ENCODE measurements at regions not wholly inside any gene's neighbourhood (a gene's known extent, or its start where the extent isn't known, plus 50 kb on each side); places are given as distances from the start of the nearest gene placed in this dataset.

DNA sequence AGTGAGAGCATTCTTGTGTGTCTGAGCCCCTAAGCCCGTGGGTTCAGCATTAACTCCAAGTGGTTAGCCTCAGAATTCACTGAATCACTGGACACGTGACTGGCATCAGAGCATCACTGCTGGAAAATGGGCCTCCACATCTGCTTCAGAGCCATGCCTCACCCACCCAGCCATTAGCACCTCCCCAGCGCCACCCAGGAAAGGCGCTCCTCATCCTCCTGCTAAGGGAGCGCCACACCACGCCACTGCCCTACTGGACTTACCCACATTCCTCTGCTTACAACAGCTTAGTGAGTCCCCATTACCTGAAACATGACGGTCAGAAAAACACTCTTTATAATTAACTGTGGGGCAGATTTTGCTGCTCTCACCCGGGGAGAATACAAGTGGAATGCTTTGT lies 442.6 kb upstream of the MYT1L start:
- TF ChIP-seq, protein P1, sequence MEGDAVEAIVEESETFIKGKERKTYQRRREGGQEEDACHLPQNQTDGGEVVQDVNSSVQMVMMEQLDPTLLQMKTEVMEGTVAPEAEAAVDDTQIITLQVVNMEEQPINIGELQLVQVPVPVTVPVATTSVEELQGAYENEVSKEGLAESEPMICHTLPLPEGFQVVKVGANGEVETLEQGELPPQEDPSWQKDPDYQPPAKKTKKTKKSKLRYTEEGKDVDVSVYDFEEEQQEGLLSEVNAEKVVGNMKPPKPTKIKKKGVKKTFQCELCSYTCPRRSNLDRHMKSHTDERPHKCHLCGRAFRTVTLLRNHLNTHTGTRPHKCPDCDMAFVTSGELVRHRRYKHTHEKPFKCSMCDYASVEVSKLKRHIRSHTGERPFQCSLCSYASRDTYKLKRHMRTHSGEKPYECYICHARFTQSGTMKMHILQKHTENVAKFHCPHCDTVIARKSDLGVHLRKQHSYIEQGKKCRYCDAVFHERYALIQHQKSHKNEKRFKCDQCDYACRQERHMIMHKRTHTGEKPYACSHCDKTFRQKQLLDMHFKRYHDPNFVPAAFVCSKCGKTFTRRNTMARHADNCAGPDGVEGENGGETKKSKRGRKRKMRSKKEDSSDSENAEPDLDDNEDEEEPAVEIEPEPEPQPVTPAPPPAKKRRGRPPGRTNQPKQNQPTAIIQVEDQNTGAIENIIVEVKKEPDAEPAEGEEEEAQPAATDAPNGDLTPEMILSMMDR (IDR thresholded peaks at IDR 0.05): no peak
- TF ChIP-seq POLR2AphosphoS5 (IDR thresholded peaks at IDR 0.05) (no peak), EP300 (IDR thresholded peaks at IDR 0.05) (no peak), POLR2A (IDR thresholded peaks at IDR 0.05; ENCODE audit: low read depth) (no peak)
